Testis (tissue), 2 donors: ENCODE measurements at regions not wholly inside any gene's neighbourhood (a gene's known extent, or its start where the extent isn't known, plus 50 kb on each side); places are given as distances from the start of the nearest gene placed in this dataset.

ENCODE experiments used
- DNase-seq: peaks from one replicate; pipeline ENCODE4 v3.0.0-alpha.2; 2019
- H3K27ac ChIP-seq, 2 donors: fragments of 200-600 bp; sonication (generic); one replicate each; pipeline ENCODE4 v1.5.1; 2019
- H3K27me3 ChIP-seq: fragments of 200-600 bp; sonication (generic); one replicate; pipeline ENCODE4 v1.5.1; 2019
- H3K36me3 ChIP-seq: fragments of 200-600 bp; sonication (generic); one replicate; pipeline ENCODE4 v1.5.1; 2017; ENCODE audit warnings: low read depth; ENCODE audit errors: missing control alignments
- H3K4me1 ChIP-seq: fragments of 200-600 bp; sonication (generic); one replicate; pipeline ENCODE4 v1.5.1; 2019
- H3K4me3 ChIP-seq, 2 donors: fragments of 200-600 bp; sonication (generic); one replicate each; pipeline ENCODE4 v1.5.1; 2017 to 2019
- H3K9me3 ChIP-seq: fragments of 200-600 bp; sonication (generic); one replicate; pipeline ENCODE4 v1.5.1; 2017
- POLR2A ChIP-seq: fragments of 450-650 bp; IDR thresholded peaks from one replicate; pipeline ENCODE4 v1.6.1; 2017; ENCODE audit warnings: antibody characterized with exemption, mild to moderate bottlenecking, moderate library complexity
- WGBS, 2 donors: methylation state at CpG; one replicate each; pipeline ENCODE4 v1.1.5; 2018; 5-methylcytosine and 5-hydroxymethylcytosine counted together
- intact Hi-C: fragments of 100-400 bp; cut with DNase I; formaldehyde crosslinking; loops from one replicate; pipeline ENCODE4 v1.15.1; 2023; ENCODE audit warnings: low total_unique reads
- TF ChIP-seq, protein P1 (sequence below), 3 experiments: fragments of 450-650 bp in 2 of 3; fragments of 200-600 bp in 1 of 3; sonication (generic) in 1 of 3; IDR thresholded peaks; one replicate each; pipeline ENCODE4 v1.5.1; 2016 to 2019; ENCODE audit warnings: antibody characterized with exemption in 3 of 3, mild to moderate bottlenecking in 2 of 3, moderate library complexity in 1 of 3

GRCh38 chr7:68904630-68905029 lies 693.6 kb upstream of the AUTS2 start:
- Histone ChIP-seq H3K9me3 (no peaks in the 10 kb centered on the region), H3K27ac (no peak overlapping the region), H3K4me3 (no peak overlapping the region), H3K36me3 (no peaks in the 10 kb centered on the region), H3K4me1 (no peaks in the 10 kb centered on the region), H3K27me3 (no peaks in the 10 kb centered on the region)
- no peak for DNase-seq
- intact Hi-C loops, result no loop called here
- 79 to 90% methylated on average over 3 of the region's 3 CpGs for WGBS, 2 donors
- TF ChIP-seq POLR2A, result no peak
- TF ChIP-seq, protein P1, sequence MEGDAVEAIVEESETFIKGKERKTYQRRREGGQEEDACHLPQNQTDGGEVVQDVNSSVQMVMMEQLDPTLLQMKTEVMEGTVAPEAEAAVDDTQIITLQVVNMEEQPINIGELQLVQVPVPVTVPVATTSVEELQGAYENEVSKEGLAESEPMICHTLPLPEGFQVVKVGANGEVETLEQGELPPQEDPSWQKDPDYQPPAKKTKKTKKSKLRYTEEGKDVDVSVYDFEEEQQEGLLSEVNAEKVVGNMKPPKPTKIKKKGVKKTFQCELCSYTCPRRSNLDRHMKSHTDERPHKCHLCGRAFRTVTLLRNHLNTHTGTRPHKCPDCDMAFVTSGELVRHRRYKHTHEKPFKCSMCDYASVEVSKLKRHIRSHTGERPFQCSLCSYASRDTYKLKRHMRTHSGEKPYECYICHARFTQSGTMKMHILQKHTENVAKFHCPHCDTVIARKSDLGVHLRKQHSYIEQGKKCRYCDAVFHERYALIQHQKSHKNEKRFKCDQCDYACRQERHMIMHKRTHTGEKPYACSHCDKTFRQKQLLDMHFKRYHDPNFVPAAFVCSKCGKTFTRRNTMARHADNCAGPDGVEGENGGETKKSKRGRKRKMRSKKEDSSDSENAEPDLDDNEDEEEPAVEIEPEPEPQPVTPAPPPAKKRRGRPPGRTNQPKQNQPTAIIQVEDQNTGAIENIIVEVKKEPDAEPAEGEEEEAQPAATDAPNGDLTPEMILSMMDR (IDR thresholded peaks at IDR 0.05), result no peak

DNA sequence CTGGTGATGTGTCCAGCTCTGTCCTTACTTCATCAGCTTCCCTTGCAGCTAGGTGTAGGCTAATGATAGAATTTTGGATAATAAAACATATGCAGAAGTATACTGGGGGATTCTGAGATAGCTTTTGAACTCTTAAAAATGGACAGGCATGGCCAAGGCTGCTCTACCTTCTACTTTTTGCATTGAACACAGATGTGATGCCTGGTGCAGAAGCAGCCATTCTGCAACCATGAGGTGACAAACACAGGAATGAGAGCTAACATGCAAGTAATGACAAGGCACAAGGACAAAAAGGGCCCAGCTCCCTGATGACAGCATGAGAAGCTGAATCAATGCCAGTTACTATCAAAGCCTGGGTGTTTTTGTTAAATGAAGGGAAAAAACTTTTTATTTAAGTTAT lies 686.5 kb upstream of the AUTS2 start:
- Histone ChIP-seq H3K27me3 (no peaks in the 10 kb centered on the region), H3K9me3 (no peaks in the 10 kb centered on the region), H3K4me1 (no peaks in the 10 kb centered on the region), H3K36me3 (no peaks in the 10 kb centered on the region), H3K4me3 (no peak overlapping the region), H3K27ac (no peak overlapping the region)
- DNase-seq, result no peak
- intact Hi-C loops, result no loop called here
- TF ChIP-seq POLR2A, result no peak
- TF ChIP-seq, protein P1 (IDR thresholded peaks at IDR 0.05), result no peak

- WGBS, 2 donors, result 49 to 81% methylated on average over 3 of the region's 3 CpGs
- intact Hi-C loops, result no loop called here
- TF ChIP-seq, protein P1 (IDR thresholded peaks at IDR 0.05), result no peak
- no peak for TF ChIP-seq POLR2A
- Histone ChIP-seq H3K27ac (no peak overlapping the region), H3K9me3 (no peaks in the 10 kb centered on the region), H3K27me3 (no peaks in the 10 kb centered on the region), H3K36me3 (no peaks in the 10 kb centered on the region), H3K4me1 (no peaks in the 10 kb centered on the region), H3K4me3 (no peak overlapping the region)
- no peak for DNase-seq
Observed at GRCh38 chr7:68914006-68914405, 684.3 kb upstream of the AUTS2 start.

GRCh38 chr7:68917041-68917651 lies 681.1 kb upstream of the AUTS2 start:
- H3K9me3 ChIP-seq, result no peaks in the 10 kb centered on the region
- no peak for DNase-seq
- TF ChIP-seq, protein P1 (IDR thresholded peaks at IDR 0.05), result no peak
- TF ChIP-seq POLR2A, result no peak
- H3K27ac ChIP-seq, result no peak overlapping the region
- no peaks in the 10 kb centered on the region for H3K27me3 ChIP-seq
- intact Hi-C loops, result no loop called here
- no peaks in the 10 kb centered on the region for H3K36me3 ChIP-seq
- H3K4me3 ChIP-seq, result no peak overlapping the region
- H3K4me1 ChIP-seq, result no peaks in the 10 kb centered on the region
- WGBS, 2 donors, result 85 to 92% methylated on average over 5 of the region's 5 CpGs

- H3K9me3 ChIP-seq, result no peaks in the 10 kb centered on the region
- intact Hi-C loops, result no loop called here
- H3K4me3 ChIP-seq, result no peak overlapping the region
- H3K27ac ChIP-seq, result no peak overlapping the region
- H3K27me3 ChIP-seq, result no peaks in the 10 kb centered on the region
- no peak for DNase-seq
- no peak for TF ChIP-seq POLR2A
- TF ChIP-seq, protein P1 (IDR thresholded peaks at IDR 0.05), result no peak
- no peaks in the 10 kb centered on the region for H3K4me1 ChIP-seq
- WGBS, 2 donors, result 91 to 93% methylated on average over 2 of the region's 2 CpGs
- H3K36me3 ChIP-seq, result no peaks in the 10 kb centered on the region
Observed at GRCh38 chr7:68918621-68919020, 679.7 kb upstream of the AUTS2 start.
